Tibial nerve (tissue), 4 donors: ENCODE measurements at regions not wholly inside any gene's neighbourhood (a gene's known extent, or its start where the extent isn't known, plus 50 kb on each side); places are given as distances from the start of the nearest gene placed in this dataset.

Experiments used
- EP300 ChIP-seq, 2 donors: sonication (generic); formaldehyde crosslinking; IDR thresholded peaks; one replicate each; pipeline ENCODE4 v1.6.1; 2017; ENCODE audit warnings: antibody characterized with exemption in 2 of 2, mild to moderate bottlenecking in 1 of 2
- POLR2A ChIP-seq, 2 donors: fragments of 450-650 bp; IDR thresholded peaks; one replicate each; pipeline ENCODE4 v1.6.1; 2017; ENCODE audit warnings: antibody characterized with exemption in 2 of 2, mild to moderate bottlenecking in 2 of 2, moderate library complexity in 2 of 2
- TF ChIP-seq, protein P1 (sequence below), 5 experiments: fragments of 200-600 bp in 3 of 5; fragments of 450-650 bp in 2 of 5; sonication (generic) in 3 of 5; IDR thresholded peaks; one replicate each; pipeline ENCODE4 v1.5.1; 2016 to 2019; ENCODE audit warnings: antibody characterized with exemption in 5 of 5, mild to moderate bottlenecking in 3 of 5, moderate library complexity in 2 of 5

GRCh38 chr1:2865571-2866421, 64.3 kb upstream of the TTC34 start:
- TF ChIP-seq, protein P1, sequence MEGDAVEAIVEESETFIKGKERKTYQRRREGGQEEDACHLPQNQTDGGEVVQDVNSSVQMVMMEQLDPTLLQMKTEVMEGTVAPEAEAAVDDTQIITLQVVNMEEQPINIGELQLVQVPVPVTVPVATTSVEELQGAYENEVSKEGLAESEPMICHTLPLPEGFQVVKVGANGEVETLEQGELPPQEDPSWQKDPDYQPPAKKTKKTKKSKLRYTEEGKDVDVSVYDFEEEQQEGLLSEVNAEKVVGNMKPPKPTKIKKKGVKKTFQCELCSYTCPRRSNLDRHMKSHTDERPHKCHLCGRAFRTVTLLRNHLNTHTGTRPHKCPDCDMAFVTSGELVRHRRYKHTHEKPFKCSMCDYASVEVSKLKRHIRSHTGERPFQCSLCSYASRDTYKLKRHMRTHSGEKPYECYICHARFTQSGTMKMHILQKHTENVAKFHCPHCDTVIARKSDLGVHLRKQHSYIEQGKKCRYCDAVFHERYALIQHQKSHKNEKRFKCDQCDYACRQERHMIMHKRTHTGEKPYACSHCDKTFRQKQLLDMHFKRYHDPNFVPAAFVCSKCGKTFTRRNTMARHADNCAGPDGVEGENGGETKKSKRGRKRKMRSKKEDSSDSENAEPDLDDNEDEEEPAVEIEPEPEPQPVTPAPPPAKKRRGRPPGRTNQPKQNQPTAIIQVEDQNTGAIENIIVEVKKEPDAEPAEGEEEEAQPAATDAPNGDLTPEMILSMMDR (IDR thresholded peaks at IDR 0.05) = no peak
- TF ChIP-seq POLR2A (IDR thresholded peaks at IDR 0.05) (no peak), EP300 (IDR thresholded peaks at IDR 0.05) (no peak)
